Left forelimb (tissue), 1 donor: ENCODE measurements at regions not wholly inside any gene's neighbourhood (a gene's known extent, or its start where the extent isn't known, plus 50 kb on each side); places are given as distances from the start of the nearest gene placed in this dataset.
"Not testable (repeated sequence)": the region's sequence is repeated elsewhere in the genome, so short reads cannot be mapped to it uniquely, and the experiment has no call there.

ENCODE experiments used
- DNase-seq: peaks from one replicate; pipeline ENCODE4 v3.0.0-alpha.2; 2018; ENCODE audit warnings: low spot score

- DNase-seq: no peak
Measured at GRCh38 chr5:159786201-159786600, 130.1 kb upstream of the ADRA1B start.

GRCh38 chr5:159786901-159787691, 129.2 kb upstream of the ADRA1B start:
- no peak for DNase-seq

- no peak for DNase-seq
Measured at GRCh38 chr5:159787837-159788236, 128.4 kb upstream of the ADRA1B start.

GRCh38 chr5:159788835-159789331, 127.4 kb upstream of the ADRA1B start:
- DNase-seq: no peak

GRCh38 chr5:159792180-159792579, 124.1 kb upstream of the ADRA1B start:
- DNase-seq: no peak

- no peak for DNase-seq
Measured at GRCh38 chr5:159797261-159797970, 118.9 kb upstream of the ADRA1B start.

DNA sequence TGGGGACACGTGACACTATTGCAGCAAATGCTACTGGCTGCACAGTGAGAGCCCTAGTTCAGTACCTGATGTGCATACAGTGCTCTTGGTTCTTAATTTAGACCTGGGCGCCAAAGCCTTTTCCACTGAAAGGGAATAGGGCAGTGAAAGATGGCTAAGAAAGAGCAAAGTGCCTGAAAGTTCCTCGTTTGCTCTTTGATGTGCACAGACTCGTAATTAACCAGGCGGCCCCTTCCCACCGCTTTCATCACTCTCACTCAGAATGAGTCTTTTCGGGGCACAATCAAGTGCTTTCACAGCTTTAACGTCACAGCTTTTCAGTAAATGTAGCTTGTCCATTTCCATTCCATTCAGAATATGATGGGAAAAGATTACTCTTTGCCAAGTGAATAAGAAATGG, 116.6 kb upstream of the ADRA1B start:
- no peak for DNase-seq

DNA sequence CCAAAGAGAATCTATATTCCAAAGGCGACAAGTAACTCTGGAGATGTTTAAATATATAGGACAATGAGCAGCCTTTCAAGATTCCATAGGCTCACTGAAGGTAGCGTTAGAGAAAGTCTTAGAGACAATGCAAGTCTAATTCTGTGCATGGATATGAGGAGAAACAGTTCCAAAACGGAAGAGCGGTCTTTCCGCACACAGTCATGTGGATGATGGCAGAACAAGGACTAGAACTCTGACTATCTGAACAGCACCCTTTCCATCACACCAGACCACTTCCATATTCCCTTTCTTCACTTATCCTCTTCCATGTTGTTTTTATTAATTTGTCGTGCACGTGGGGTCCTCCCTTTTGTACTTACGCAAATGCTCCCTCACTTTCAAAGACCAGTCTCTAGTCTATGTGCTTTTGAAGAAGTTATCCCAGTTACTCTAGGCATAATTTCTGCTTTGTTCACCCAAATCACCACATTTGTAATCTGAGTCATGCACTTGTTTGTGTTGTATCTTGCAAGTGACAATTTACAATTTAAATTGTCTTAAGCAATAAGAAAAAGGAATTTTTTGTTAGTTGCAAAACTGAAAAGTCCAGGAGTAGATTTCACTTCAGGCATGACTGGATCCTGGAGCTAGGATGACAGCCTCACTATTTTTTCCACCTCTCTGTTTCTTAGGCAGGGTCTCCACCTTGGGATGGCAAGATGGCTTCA, 116.0 kb upstream of the ADRA1B start:
- DNase-seq: no peak

DNA sequence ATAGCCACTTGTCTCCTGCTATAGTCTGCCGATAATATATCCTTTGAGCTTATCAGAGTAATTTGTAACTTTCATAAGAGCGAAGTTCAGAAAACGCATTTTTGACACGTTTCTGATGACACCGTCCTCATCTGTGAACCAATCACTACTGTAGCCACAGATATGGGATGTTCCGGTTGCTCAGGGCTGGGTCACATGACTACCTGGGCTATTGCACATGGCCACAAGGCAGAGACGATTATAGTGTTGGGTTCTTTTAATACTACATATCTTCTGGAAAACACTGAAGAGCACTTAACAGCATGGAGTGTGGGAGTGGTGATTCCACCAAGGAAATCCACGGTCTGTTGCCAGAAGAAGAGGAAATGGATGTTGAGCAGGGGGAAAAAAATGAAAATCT, 115.0 kb upstream of the ADRA1B start:
- DNase-seq: no peak

- no peak for DNase-seq
Measured at GRCh38 chr5:159802661-159803060, 113.6 kb upstream of the ADRA1B start.

- no peak for DNase-seq
Measured at GRCh38 chr5:159804121-159804520, 112.2 kb upstream of the ADRA1B start.

- DNase-seq: no peak
Measured at GRCh38 chr5:159805021-159805420, 111.3 kb upstream of the ADRA1B start.

DNA sequence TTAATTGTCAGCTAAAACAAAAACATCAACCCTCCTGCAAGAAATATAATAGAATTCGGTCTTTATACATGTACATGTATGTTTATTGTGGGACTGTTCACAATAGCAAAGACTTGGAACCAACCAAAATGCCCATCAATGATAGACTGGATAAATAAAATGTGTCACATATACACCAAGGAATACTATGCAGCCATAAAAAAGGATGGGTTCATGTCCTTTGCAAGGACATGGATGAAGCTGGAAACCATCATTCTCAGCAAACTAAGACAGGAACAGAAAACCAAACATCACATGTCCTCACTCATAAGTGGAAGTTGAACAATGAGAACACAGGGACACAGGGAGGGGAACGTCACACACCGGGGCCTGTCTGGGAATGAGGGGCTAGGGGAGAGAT, 109.1 kb upstream of the ADRA1B start:
- DNase-seq: not testable (repeated sequence)

- no peak for DNase-seq
Measured at GRCh38 chr5:159807586-159807985, 108.7 kb upstream of the ADRA1B start.

DNA sequence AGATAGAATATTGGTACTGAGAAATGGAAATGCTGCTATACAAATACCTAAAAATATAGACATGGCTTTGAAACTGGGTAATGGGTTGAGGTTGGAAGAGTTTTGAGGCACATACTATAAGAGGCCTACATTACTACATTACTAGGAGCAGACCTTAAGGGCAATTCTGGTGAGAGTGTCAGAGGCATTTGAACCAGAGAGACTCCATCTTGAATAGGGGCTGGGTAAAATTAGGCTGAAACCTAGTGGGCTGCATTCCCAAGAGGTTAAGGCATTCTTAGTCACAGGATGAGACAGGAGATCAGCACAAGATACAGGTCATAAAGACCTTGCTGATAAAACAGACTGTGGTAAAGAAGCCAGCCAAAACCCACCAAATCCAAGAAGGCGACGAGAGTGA, 104.6 kb upstream of the ADRA1B start:
- no peak for DNase-seq

DNA sequence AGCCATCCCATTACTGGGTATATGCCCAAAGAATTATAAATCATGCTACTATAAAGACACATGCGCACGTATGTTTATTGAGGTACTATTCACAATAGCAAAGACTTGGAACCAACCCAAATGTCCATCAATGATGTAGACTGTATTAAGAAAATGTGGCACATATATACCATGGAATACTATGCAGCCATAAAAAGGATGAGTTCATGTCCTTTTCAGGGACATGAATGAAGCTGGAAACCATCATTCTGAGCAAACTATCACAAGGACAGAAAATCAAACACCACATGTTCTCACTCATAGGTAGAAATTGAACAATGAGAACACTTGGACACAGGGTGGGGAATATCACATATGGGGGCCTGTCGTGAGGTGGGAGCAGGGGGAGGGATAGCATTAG, 103.5 kb upstream of the ADRA1B start:
- DNase-seq: not testable (repeated sequence)

GRCh38 chr5:159814222-159814621, 102.1 kb upstream of the ADRA1B start:
- DNase-seq: no peak

GRCh38 chr5:159814805-159815585, 101.3 kb upstream of the ADRA1B start:
- DNase-seq: no peak

- DNase-seq: no peak
Measured at GRCh38 chr5:159817262-159818029, 98.8 kb upstream of the ADRA1B start.

GRCh38 chr5:159819591-159820411, 96.5 kb upstream of the ADRA1B start:
- DNase-seq: no peak
